HCT116 (cell line): ENCODE measurements at regions not wholly inside any gene's neighbourhood (a gene's known extent, or its start where the extent isn't known, plus 50 kb on each side); places are given as distances from the start of the nearest gene placed in this dataset.

Experiments used
- ATAC-seq: fragments of 200-7000 bp; cut with Tn5 transposase; 2 replicates; pipeline ENCODE4 v1.9.1; 2020; ENCODE audit warnings: mild to moderate bottlenecking, moderate library complexity
- BruUV-seq: library from RNA; stranded (reverse); fragments of 400-500 nt; replicated peaks from 2 replicates; lab custom pipeline; 2021; lab: Mats Ljungman, UMichigan
- CTCF ChIA-PET: fragments of 300-600 bp; sonication (Branson Sonifier 250); formaldehyde crosslinking; loops from one replicate; lab custom pipeline; 2021; ENCODE audit warnings: antibody characterized with exemption; lab: Charles Lee
- POLR2A ChIA-PET: fragments of 300-600, 350-600 bp; sonication (Branson Sonifier 250); formaldehyde crosslinking; loops from one replicate; lab custom pipeline; 2021; ENCODE audit warnings: antibody characterized with exemption; lab: Charles Lee
- RAD21 ChIA-PET, 2 experiments: fragments of 300-600 bp; sonication (Branson Sonifier 250); formaldehyde crosslinking; loops; one replicate each; lab custom pipeline; 2023; ENCODE audit warnings: low total read pairs in 2 of 2; ENCODE audit not compliant: uncharacterized antibody in 2 of 2, unreplicated experiment in 2 of 2, low non-redundant PET in 1 of 2; lab: Charles Lee
- DNase-seq: peaks from one replicate; pipeline ENCODE4 v3.0.0-alpha.2; 2010; ENCODE audit warnings: low read depth, low spot score
- H2AFZ ChIP-seq: fragments of 200-600 bp; shearing (Covaris generic), sonication (generic); 2 replicates; pipeline ENCODE4 v1.6.1; 2017; ENCODE audit warnings: low read depth, mixed run types, mixed read lengths, antibody characterized with exemption, low read length; ENCODE audit not compliant: poor library complexity, severe bottlenecking
- H3K27ac ChIP-seq: 2 replicates; pipeline ENCODE4 v1.5.1; 2012; ENCODE audit warnings: low read depth, low read length
- H3K27me3 ChIP-seq: fragments of 200-600 bp; sonication (generic); 2 replicates; pipeline ENCODE4 v1.6.1; 2016; ENCODE audit warnings: mixed run types, low read length, mixed read lengths; ENCODE audit not compliant: insufficient read depth
- H3K36me3 ChIP-seq, 2 experiments: fragments of 200-500 bp in 1 of 2; fragments of 200-600 bp in 1 of 2; sonication (Bioruptor generic) in 1 of 2; sonication (generic) in 1 of 2; 2 replicates each; pipeline versions ENCODE4 v1.5.1 to v1.6.1; 2014 to 2016; ENCODE audit warnings: low read length in 2 of 2, inconsistent platforms in 1 of 2, mixed read lengths in 1 of 2, mixed run types in 1 of 2; ENCODE audit not compliant: insufficient read depth in 2 of 2, control insufficient read depth in 1 of 2
- H3K4me1 ChIP-seq, 2 experiments: fragments of 200-600 bp in 1 of 2; sonication (generic) in 1 of 2; 2 replicates each; pipeline versions ENCODE4 v1.5.1 to v1.6.1; 2012 to 2017; ENCODE audit warnings: low read length in 2 of 2, inconsistent platforms in 1 of 2, mild to moderate bottlenecking in 1 of 2, mixed read lengths in 1 of 2, mixed run types in 1 of 2, moderate library complexity in 1 of 2; ENCODE audit not compliant: insufficient read depth in 2 of 2, control insufficient read depth in 1 of 2
- H3K4me2 ChIP-seq: fragments of 200-600 bp; sonication (generic); 2 replicates; pipeline ENCODE4 v1.6.1; 2017; ENCODE audit warnings: mixed run types, low read length, mixed read lengths
- H3K4me3 ChIP-seq, 2 experiments: fragments of 200-600 bp in 1 of 2; sonication (generic) in 1 of 2; replicated peaks in 1 of 2; 2 replicates each; pipeline ENCODE4 v1.5.1; 2011 to 2016; ENCODE audit warnings: low read length in 2 of 2, control low read depth in 1 of 2, low read depth in 1 of 2, mild to moderate bottlenecking in 1 of 2, mixed read lengths in 1 of 2, mixed run types in 1 of 2
- H3K79me2 ChIP-seq: fragments of 200-600 bp; sonication (generic); 2 replicates; pipeline ENCODE4 v1.6.1; 2017; ENCODE audit warnings: mild to moderate bottlenecking, mixed run types, low read length, moderate library complexity, mixed read lengths; ENCODE audit not compliant: insufficient read depth
- H3K9ac ChIP-seq: fragments of 200-600 bp; sonication (generic); 2 replicates; pipeline ENCODE4 v1.6.1; 2016; ENCODE audit warnings: low read length, mixed read lengths
- H3K9me2 ChIP-seq: fragments of 200-600 bp; sonication (generic), shearing (Covaris generic); 2 replicates; pipeline ENCODE4 v1.6.1; 2017; ENCODE audit warnings: mixed run types, mild to moderate bottlenecking, moderate library complexity; ENCODE audit not compliant: insufficient read depth
- H3K9me3 ChIP-seq, 2 experiments: fragments of 200-500 bp in 1 of 2; fragments of 200-600 bp in 1 of 2; sonication (Bioruptor generic) in 1 of 2; sonication (generic) in 1 of 2; 2 replicates each; pipeline ENCODE4 v1.6.1; 2014 to 2017; ENCODE audit warnings: low read length in 2 of 2, mixed read lengths in 2 of 2, inconsistent platforms in 1 of 2, low read depth in 1 of 2, mild to moderate bottlenecking in 1 of 2, mixed run types in 1 of 2, moderate library complexity in 1 of 2; ENCODE audit not compliant: control insufficient read depth in 1 of 2, insufficient read depth in 1 of 2
- H4K20me1 ChIP-seq: fragments of 200-600 bp; sonication (generic), shearing (Covaris generic); 2 replicates; pipeline ENCODE4 v1.6.1; 2017; ENCODE audit warnings: mixed run types, mild to moderate bottlenecking, moderate library complexity; ENCODE audit not compliant: insufficient read depth
- CBX3 ChIP-seq: IDR thresholded peaks from 2 replicates; pipeline ENCODE4 v1.6.1; 2012; ENCODE audit warnings: low read depth
- CEBPB ChIP-seq: IDR thresholded peaks from 2 replicates; pipeline ENCODE4 v1.6.1; 2012; ENCODE audit warnings: low read depth
- CTCF ChIP-seq, 3 experiments: fragments of 200-600 bp in 1 of 3; sonication (generic) in 1 of 3; IDR thresholded peaks in 2 of 3; conservative IDR thresholded peaks in 1 of 3; 2 replicates each; pipeline ENCODE4 v1.5.1; 2012 to 2017; ENCODE audit warnings: low read depth in 2 of 3, low read length in 2 of 3, antibody characterized with exemption in 1 of 3, borderline replicate concordance in 1 of 3, control low read depth in 1 of 3, mild to moderate bottlenecking in 1 of 3, mixed read lengths in 1 of 3, mixed run types in 1 of 3, moderate library complexity in 1 of 3; ENCODE audit not compliant: insufficient read depth in 1 of 3
- ELF1 ChIP-seq: IDR thresholded peaks from 2 replicates; pipeline ENCODE4 v1.6.1; 2012; ENCODE audit warnings: low read depth, borderline replicate concordance
- EZH2phosphoT487 ChIP-seq: fragments of 200-600 bp; IDR thresholded peaks from 2 replicates; pipeline ENCODE4 v1.6.1; 2018; ENCODE audit warnings: antibody characterized with exemption, borderline replicate concordance
- FOSL1 ChIP-seq: IDR thresholded peaks from 2 replicates; pipeline ENCODE4 v1.6.1; 2012; ENCODE audit warnings: low read depth
- JUND ChIP-seq: IDR thresholded peaks from 2 replicates; pipeline ENCODE4 v1.6.1; 2012
- POLR2A ChIP-seq: IDR thresholded peaks from 2 replicates; pipeline ENCODE4 v1.7.0; 2011; ENCODE audit warnings: borderline replicate concordance; ENCODE audit not compliant: insufficient read depth, insufficient read length; ENCODE audit errors: extremely low read depth
- POLR2AphosphoS5 ChIP-seq: IDR thresholded peaks from 2 replicates; pipeline ENCODE4 v1.6.1; 2011; ENCODE audit warnings: mild to moderate bottlenecking, low read depth, low read length, moderate library complexity
- REST ChIP-seq: IDR thresholded peaks from 2 replicates; pipeline ENCODE4 v1.6.1; 2012; ENCODE audit warnings: low read depth
- SIN3A ChIP-seq: IDR thresholded peaks from 2 replicates; pipeline ENCODE4 v1.6.1; 2012; ENCODE audit warnings: low read depth
- TCF7L2 ChIP-seq: IDR thresholded peaks from 2 replicates; pipeline ENCODE4 v1.7.0; 2011; ENCODE audit warnings: borderline replicate concordance, inconsistent platforms; ENCODE audit not compliant: insufficient read depth, insufficient read length; ENCODE audit errors: extremely low read depth
- ZNF274 ChIP-seq: fragments of 200-500 bp; sonication (Bioruptor generic); IDR thresholded peaks from 2 replicates; pipeline ENCODE4 v1.6.1; 2014; ENCODE audit warnings: mild to moderate bottlenecking, low read depth, low read length, inconsistent platforms
- intact Hi-C: fragments of 100-400 bp; cut with micrococcal nuclease; formaldehyde crosslinking; loops from 2 replicates; pipeline ENCODE4 v1.10.0; 2022

GRCh38 chr2:41772697-41773096, 275.1 kb upstream of the PKDCC start (continued):
- TF ChIP-seq REST = no peak
- TF ChIP-seq POLR2AphosphoS5 = no peak
- no peak for TF ChIP-seq CTCF (IDR thresholded peaks at IDR 0.05 in 2 of 3, conservative IDR thresholded peaks at IDR 0.05 in 1 of 3; ENCODE audit: borderline replicate concordance in 1 of 3, insufficient read depth in 1 of 3, low read depth in 2 of 3, low read length in 2 of 3)
- TF ChIP-seq EZH2phosphoT487 = no peak
- no peak for TF ChIP-seq JUND
- no peak for TF ChIP-seq POLR2A

- peaks cover 28% of the 10 kb centered on the region for H3K27me3 ChIP-seq
- BruUV-seq = no TSS peak
- ChIA-PET RAD21 (no interaction called here), CTCF (no interaction called here), POLR2A (no interaction called here)
- no peak overlapping the region for H3K4me3 ChIP-seq
- ATAC-seq = no peak
- no peaks in the 10 kb centered on the region for H3K4me1 ChIP-seq
- no peak for DNase-seq
- no peaks in the 10 kb centered on the region for H3K36me3 ChIP-seq
- intact Hi-C loops = no loop called here
- no peak overlapping the region for H3K27ac ChIP-seq
- no peaks in the 10 kb centered on the region for H3K79me2 ChIP-seq
- no peak overlapping the region for H3K9ac ChIP-seq
- no peak overlapping the region for H3K4me2 ChIP-seq
- no peaks in the 10 kb centered on the region for H4K20me1 ChIP-seq
- H3K9me3 ChIP-seq = no peaks in the 10 kb centered on the region
- no peaks in the 10 kb centered on the region for H3K9me2 ChIP-seq
- H2AFZ ChIP-seq = no peak overlapping the region
- TF ChIP-seq FOSL1 (no peak), TCF7L2 (no peak), CBX3 (no peak), ELF1 (no peak), REST (no peak), ZNF274 (no peak), CEBPB (no peak), SIN3A (no peak), POLR2A (no peak)
Measured at GRCh38 chr2:41774011-41774605, 273.7 kb upstream of the PKDCC start.
